ENCODE measurements at regions not wholly inside any gene's neighbourhood (a gene's known extent, or its start where the extent isn't known, plus 50 kb on each side); places are given as distances from the start of the nearest gene placed in this dataset.

DNA sequence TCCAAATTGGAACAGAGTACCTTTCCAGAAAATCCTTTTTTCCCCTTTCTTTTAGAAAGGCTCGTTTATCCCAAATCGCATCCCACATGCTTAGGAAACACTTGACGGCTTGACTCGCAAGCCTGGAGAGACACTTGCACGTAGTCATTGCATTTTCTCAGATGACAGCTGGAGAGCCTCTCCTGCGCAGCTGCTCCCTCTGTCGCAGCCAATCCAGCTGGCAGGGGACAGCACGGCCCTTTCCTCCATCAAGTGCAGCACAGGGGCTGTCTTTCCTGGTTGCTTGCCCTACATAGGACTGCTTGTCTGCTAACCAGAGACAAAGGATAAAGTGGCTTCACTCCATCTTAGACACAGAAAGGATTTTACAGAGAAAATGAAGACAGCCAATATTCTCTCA lies 77.6 kb upstream of the RGS17 start:
- no peak for DNase-seq

DNA sequence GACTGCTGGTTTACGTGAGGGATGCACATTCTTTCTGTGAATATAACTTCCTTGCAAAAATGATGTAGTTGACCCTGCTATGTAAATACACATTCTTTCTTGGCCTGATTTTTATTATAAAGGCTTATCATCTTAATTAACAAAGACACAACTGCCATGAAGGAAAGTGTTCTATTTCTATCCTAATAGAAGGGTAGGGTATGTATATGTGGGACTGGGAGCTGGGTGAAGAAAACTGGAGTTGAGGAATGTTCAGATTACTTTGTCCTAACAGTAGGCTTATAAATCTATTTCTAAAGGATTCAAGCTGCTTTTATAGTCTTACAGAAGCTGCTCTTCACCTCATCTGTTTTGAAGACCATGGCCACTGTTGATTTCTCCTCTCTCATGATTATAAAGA lies 76.5 kb upstream of the RGS17 start:
- H3K27me3 ChIP-seq (ENCODE audit: control insufficient read depth in 2 of 2, insufficient read depth in 2 of 2, low read length in 2 of 2), result no peaks in the 10 kb centered on the region
- H3K27ac ChIP-seq (ENCODE audit: low read depth, low read length), result no peak overlapping the region
- H3K36me3 Mint-ChIP-seq, result no peaks in the 10 kb centered on the region
- H3K9me3 ChIP-seq (ENCODE audit: control insufficient read depth in 2 of 3, low read length in 3 of 3), result no peaks in the 10 kb centered on the region
- H3K4me3 ChIP-seq (ENCODE audit: low read length), result no peak overlapping the region
- no peak for ATAC-seq
- intact Hi-C loops (cut with micrococcal nuclease), result no loop called here
- peaks cover 3 to 5% of the 10 kb centered on the region in 2 donors for H3K4me1 ChIP-seq (ENCODE audit: control insufficient read depth in 2 of 2, insufficient read depth in 2 of 2, low read length in 2 of 2)
- H3K4me1 Mint-ChIP-seq, result peaks cover 0 to 27% (median 15%) of the 10 kb centered on the region in 7 donors
- ChIA-PET CTCF (no interaction called here), POLR2A (no interaction called here)
- H3K9me3 Mint-ChIP-seq, result no peaks in the 10 kb centered on the region
- no peaks in the 10 kb centered on the region for H3K36me3 ChIP-seq (ENCODE audit: control insufficient read depth in 2 of 3, insufficient read depth in 3 of 3, low read length in 3 of 3)
- peaks cover 0 to 3% (median 0%) of the 10 kb centered on the region in 5 donors for H3K27me3 Mint-ChIP-seq
- no peak overlapping the region for H3K27ac Mint-ChIP-seq
- no peak overlapping the region for H3K4me3 Mint-ChIP-seq
- no peak for DNase-seq

More for the DNA sequence above, 77.6 kb upstream of the RGS17 start:
- H3K27me3 Mint-ChIP-seq, result no peaks in the 10 kb centered on the region
- no peak overlapping the region for H3K27ac Mint-ChIP-seq
- Histone ChIP-seq H3K36me3 (ENCODE audit: control insufficient read depth in 2 of 3, insufficient read depth in 3 of 3, low read length in 3 of 3) (no peaks in the 10 kb centered on the region), H3K27ac (ENCODE audit: low read depth, low read length) (no peak overlapping the region), H3K4me3 (ENCODE audit: low read length) (no peak overlapping the region), H3K4me1 (ENCODE audit: control insufficient read depth in 2 of 2, insufficient read depth in 2 of 2, low read length in 2 of 2) (peaks cover 3 to 5% of the 10 kb centered on the region in 2 donors), H3K9me3 (ENCODE audit: control insufficient read depth in 2 of 3, low read length in 3 of 3) (no peaks in the 10 kb centered on the region), H3K27me3 (ENCODE audit: control insufficient read depth in 2 of 2, insufficient read depth in 2 of 2, low read length in 2 of 2) (no peaks in the 10 kb centered on the region)
- ChIA-PET POLR2A (no interaction called here), CTCF (no interaction called here)
- H3K9me3 Mint-ChIP-seq, result no peaks in the 10 kb centered on the region
- no peak for ATAC-seq
- H3K4me3 Mint-ChIP-seq, result no peak overlapping the region
- intact Hi-C loops (cut with micrococcal nuclease), result no loop called here
- H3K4me1 Mint-ChIP-seq, result peaks cover 0 to 27% (median 15%) of the 10 kb centered on the region in 7 donors
- no peaks in the 10 kb centered on the region for H3K36me3 Mint-ChIP-seq

DNA sequence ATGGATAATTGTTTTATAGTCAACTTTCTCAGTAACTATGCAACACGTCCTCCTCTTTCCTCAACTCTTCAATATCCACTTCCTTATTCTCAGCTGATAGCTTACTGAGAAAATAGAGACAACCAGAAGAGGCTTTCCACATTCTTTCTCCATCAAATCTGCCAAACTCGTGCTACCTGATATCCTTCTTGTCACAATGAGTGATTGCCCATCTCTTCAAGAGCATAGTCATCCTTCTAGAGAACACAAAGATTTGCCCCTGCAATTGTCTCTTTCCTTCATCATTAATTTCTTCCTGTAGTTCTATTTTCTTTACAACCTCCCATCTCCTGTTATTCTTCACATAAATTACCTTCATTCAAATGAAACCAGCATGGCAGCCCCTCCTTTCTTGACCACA lies 75.9 kb upstream of the RGS17 start:
- Mint-ChIP-seq H3K36me3 (no peaks in the 10 kb centered on the region), H3K4me1 (peaks cover 0 to 27% (median 15%) of the 10 kb centered on the region in 7 donors), H3K27me3 (peaks cover 0 to 3% (median 0%) of the 10 kb centered on the region in 5 donors), H3K4me3 (no peak overlapping the region), H3K27ac (no peak overlapping the region), H3K9me3 (no peaks in the 10 kb centered on the region)
- H3K27ac ChIP-seq (ENCODE audit: low read depth, low read length), result no peak overlapping the region
- no peak for DNase-seq
- H3K4me3 ChIP-seq (ENCODE audit: low read length), result no peak overlapping the region
- no peaks in the 10 kb centered on the region for H3K9me3 ChIP-seq (ENCODE audit: control insufficient read depth in 2 of 3, low read length in 3 of 3)
- peaks cover 3 to 5% of the 10 kb centered on the region in 2 donors for H3K4me1 ChIP-seq (ENCODE audit: control insufficient read depth in 2 of 2, insufficient read depth in 2 of 2, low read length in 2 of 2)
- H3K36me3 ChIP-seq (ENCODE audit: control insufficient read depth in 2 of 3, insufficient read depth in 3 of 3, low read length in 3 of 3), result no peaks in the 10 kb centered on the region
- intact Hi-C loops (cut with micrococcal nuclease), result no loop called here
- H3K27me3 ChIP-seq (ENCODE audit: control insufficient read depth in 2 of 2, insufficient read depth in 2 of 2, low read length in 2 of 2), result no peaks in the 10 kb centered on the region
- ChIA-PET CTCF (no interaction called here), POLR2A (no interaction called here)
- ATAC-seq, result no peak

DNA sequence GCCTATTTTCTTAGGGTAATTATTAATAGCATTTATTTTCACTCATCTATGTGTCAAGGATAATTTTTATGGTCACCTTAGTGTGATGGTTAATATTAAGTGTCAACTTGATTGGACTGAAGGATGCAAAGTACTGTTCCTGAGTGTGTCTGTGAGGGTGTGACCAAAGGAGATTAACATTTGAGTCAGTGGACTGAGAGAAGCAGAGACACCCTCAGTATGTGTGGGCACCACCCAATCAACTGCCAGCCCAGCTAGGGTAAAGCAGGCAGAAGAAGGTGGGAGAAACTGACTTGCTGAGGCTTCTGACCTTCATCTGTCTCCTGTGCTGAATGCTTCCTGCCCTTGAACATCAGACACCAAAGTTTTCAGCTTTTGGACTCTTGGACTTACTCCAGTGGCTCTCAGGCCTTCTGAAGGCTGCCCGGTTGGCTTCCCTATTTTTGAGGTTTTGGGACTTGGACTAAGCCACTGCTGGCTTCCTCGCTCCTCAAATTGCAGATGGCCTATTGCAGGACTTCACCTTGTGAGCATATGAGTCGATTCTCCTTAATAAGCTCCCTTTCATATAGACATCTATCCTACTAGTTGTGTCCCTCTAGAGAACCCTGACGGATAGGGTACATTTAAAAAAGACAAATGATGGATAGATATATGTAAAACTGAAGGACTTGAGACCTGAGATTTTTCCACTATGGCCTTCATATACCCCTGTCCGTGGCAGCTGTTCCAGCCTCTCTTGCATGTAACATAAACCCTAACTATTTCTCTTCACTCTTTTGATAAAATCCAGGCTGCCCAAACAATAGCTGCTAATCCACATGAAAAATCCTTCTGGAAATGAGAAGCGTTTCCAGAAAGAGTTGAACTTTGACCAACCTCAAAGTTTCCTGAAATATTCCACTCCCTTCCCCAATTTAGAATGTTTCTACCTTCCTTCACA lies 62.1 kb upstream of the RGS17 start:
- peaks cover 0 to 13% (median 0%) of the 10 kb centered on the region in 5 donors for H3K27me3 Mint-ChIP-seq
- H3K4me3 Mint-ChIP-seq, result no peak overlapping the region
- ATAC-seq (no peak), DNase-seq (no peak)
- ChIA-PET CTCF (no interaction called here), POLR2A (no interaction called here)
- no peaks in the 10 kb centered on the region for H3K4me1 Mint-ChIP-seq
- no peak overlapping the region for H3K27ac Mint-ChIP-seq
- Histone ChIP-seq H3K27ac (ENCODE audit: low read depth, low read length) (no peak overlapping the region), H3K36me3 (ENCODE audit: control insufficient read depth in 2 of 3, insufficient read depth in 3 of 3, low read length in 3 of 3) (no peaks in the 10 kb centered on the region), H3K27me3 (ENCODE audit: control insufficient read depth in 2 of 2, insufficient read depth in 2 of 2, low read length in 2 of 2) (no peaks in the 10 kb centered on the region), H3K4me3 (ENCODE audit: low read length) (no peak overlapping the region), H3K4me1 (ENCODE audit: control insufficient read depth in 2 of 2, insufficient read depth in 2 of 2, low read length in 2 of 2) (no peaks in the 10 kb centered on the region), H3K9me3 (ENCODE audit: control insufficient read depth in 2 of 3, low read length in 3 of 3) (no peaks in the 10 kb centered on the region)
- H3K9me3 Mint-ChIP-seq, result peaks cover 0 to 5% (median 0%) of the 10 kb centered on the region in 11 donors
- no peaks in the 10 kb centered on the region for H3K36me3 Mint-ChIP-seq
- intact Hi-C loops (cut with micrococcal nuclease), result no loop called here

DNA sequence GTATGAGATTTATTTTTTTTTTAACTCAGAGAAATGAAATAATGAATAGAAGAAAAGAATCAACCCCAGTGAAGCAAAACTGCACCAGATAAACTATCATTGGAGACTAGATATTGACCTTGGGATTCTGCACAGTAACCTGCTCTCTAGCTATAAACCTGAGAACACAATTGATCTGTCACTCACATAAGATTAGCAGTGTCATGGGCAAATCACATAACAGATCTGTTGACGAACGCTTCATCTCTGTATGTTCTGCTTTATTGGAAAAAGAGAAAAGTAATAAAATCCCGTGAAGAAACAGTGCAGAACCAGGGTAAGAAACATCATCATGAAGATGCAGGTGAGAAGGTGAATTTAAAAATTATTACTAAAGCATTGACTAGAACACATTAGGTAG lies 52.8 kb upstream of the RGS17 start:
- H3K4me1 ChIP-seq (ENCODE audit: control insufficient read depth in 2 of 2, insufficient read depth in 2 of 2, low read length in 2 of 2), result no peaks in the 10 kb centered on the region
- no peak for DNase-seq
- H3K4me3 ChIP-seq (ENCODE audit: low read length), result no peak overlapping the region
- CTCF ChIA-PET, result no interaction called here
- no peaks in the 10 kb centered on the region for H3K9me3 ChIP-seq (ENCODE audit: control insufficient read depth in 2 of 3, low read length in 3 of 3)
- POLR2A ChIA-PET, result no interaction called here
- H3K36me3 ChIP-seq (ENCODE audit: control insufficient read depth in 2 of 3, insufficient read depth in 3 of 3, low read length in 3 of 3), result no peaks in the 10 kb centered on the region
- peaks cover 0 to 14% (median 7%) of the 10 kb centered on the region in 11 donors for H3K9me3 Mint-ChIP-seq
- H3K27me3 ChIP-seq (ENCODE audit: control insufficient read depth in 2 of 2, insufficient read depth in 2 of 2, low read length in 2 of 2), result no peaks in the 10 kb centered on the region
- H3K4me3 Mint-ChIP-seq, result no peak overlapping the region
- H3K27ac Mint-ChIP-seq, result no peak overlapping the region
- intact Hi-C loops (cut with micrococcal nuclease), result no loop called here
- H3K36me3 Mint-ChIP-seq, result no peaks in the 10 kb centered on the region
- H3K27ac ChIP-seq (ENCODE audit: low read depth, low read length), result no peak overlapping the region
- peaks cover 0 to 27% (median 1%) of the 10 kb centered on the region in 5 donors for H3K27me3 Mint-ChIP-seq
- H3K4me1 Mint-ChIP-seq, result no peaks in the 10 kb centered on the region
- ATAC-seq, result no peak

All from naive thymus-derived CD4-positive, alpha-beta T cell (primary cell).